K562 (cell line): ENCODE measurements at regions not wholly inside any gene's neighbourhood (a gene's known extent, or its start where the extent isn't known, plus 50 kb on each side); places are given as distances from the start of the nearest gene placed in this dataset.
"Not testable (repeated sequence)": the region's sequence is repeated elsewhere in the genome, so short reads cannot be mapped to it uniquely, and the experiment has no call there.

Experiments used
- ATAC-seq: fragments of 200-7000 bp; cut with Tn5 transposase; 3 replicates; pipeline ENCODE4 v1.9.1; 2020; ENCODE audit warnings: moderate library complexity
- BruUV-seq: library from RNA; stranded (reverse); fragments of 400-500 nt; replicated peaks from 2 replicates; lab custom pipeline; 2021; lab: Mats Ljungman, UMichigan
- CTCF ChIA-PET: fragments of 300-600 bp; formaldehyde crosslinking; extraction: SDS; loops from one replicate; lab custom pipeline; 2021; ENCODE audit warnings: low intra/inter-chr PET ratio; lab: Yijun Ruan, JAX
- POLR2A ChIA-PET: fragments of 300-600, 350-650 bp; sonication (Branson Sonifier 250); formaldehyde crosslinking; extraction: SDS; loops from one replicate; lab custom pipeline; 2021; ENCODE audit warnings: antibody characterized with exemption, inconsistent platforms; lab: Yijun Ruan, JAX
- DNase-seq, 4 experiments: peaks; one replicate each; pipeline versions ENCODE4 v3.0.0 to v3.0.0-alpha.2; 2011 to 2018; ENCODE audit warnings: low spot score in 3 of 4, mixed read lengths in 3 of 4; ENCODE audit errors: extremely low read depth in 1 of 4
- FAIRE-seq: peaks from 2 replicates; lab custom pipeline; 2011; peaks lifted over from hg19 to GRCh38; lab: Jason Lieb, UNC
- H2AFZ ChIP-seq: 2 replicates; pipeline ENCODE4 v1.6.0; 2011; ENCODE audit warnings: low read depth, low read length, control low read depth, inconsistent platforms
- H3K27ac ChIP-seq: fragments of 200-600 bp; 3 replicates; pipeline ENCODE4 v1.8.0; 2011; ENCODE audit warnings: low read depth, mild to moderate bottlenecking, control low read depth, inconsistent platforms, low read length, moderate library complexity, mixed read lengths; ENCODE audit errors: extremely low read depth
- H3K27me3 ChIP-seq, 2 experiments: fragments of 300-600 bp in 1 of 2; 2 replicates in 1 of 2; 3 replicates in 1 of 2; pipeline versions ENCODE4 v1.6.0 to v1.8.0; 2011; ENCODE audit warnings: inconsistent platforms in 2 of 2, low read length in 2 of 2, mild to moderate bottlenecking in 1 of 2, mixed read lengths in 1 of 2, moderate library complexity in 1 of 2; ENCODE audit not compliant: control insufficient read depth in 2 of 2, insufficient read depth in 2 of 2
- H3K36me3 ChIP-seq: fragments of 300-600 bp; 3 replicates; pipeline ENCODE4 v1.8.0; 2011; ENCODE audit warnings: mild to moderate bottlenecking, low read length, inconsistent platforms; ENCODE audit not compliant: control insufficient read depth, insufficient read depth
- H3K4me1 ChIP-seq, 2 experiments: fragments of 200-600 bp in 1 of 2; replicated peaks in 1 of 2; 2 replicates in 1 of 2; 3 replicates in 1 of 2; pipeline versions ENCODE4 v1.5.1 to v1.8.0; 2011; ENCODE audit warnings: inconsistent platforms in 2 of 2, low read length in 2 of 2, mild to moderate bottlenecking in 1 of 2, mixed read lengths in 1 of 2, moderate library complexity in 1 of 2; ENCODE audit not compliant: control insufficient read depth in 2 of 2, insufficient read depth in 2 of 2
- H3K4me2 ChIP-seq: 2 replicates; pipeline ENCODE4 v1.6.1; 2011; ENCODE audit warnings: low read length, control low read depth, inconsistent platforms, mixed read lengths; ENCODE audit not compliant: insufficient read depth
- H3K4me3 ChIP-seq: fragments of 200-600 bp; sonication (generic), shearing (Covaris generic); 2 replicates; pipeline ENCODE4 v1.5.1; 2016; ENCODE audit warnings: control low read depth, inconsistent platforms
- H3K79me2 ChIP-seq: fragments of 200-600 bp; 3 replicates; pipeline ENCODE4 v1.8.0; 2011; ENCODE audit warnings: low read length, inconsistent platforms; ENCODE audit not compliant: control insufficient read depth, insufficient read depth
- H3K9ac ChIP-seq, 2 experiments: 2 replicates each; pipeline versions ENCODE4 v1.6.0 to v1.6.1; 2011; ENCODE audit warnings: low read depth in 2 of 2, low read length in 2 of 2, control low read depth in 1 of 2, inconsistent platforms in 1 of 2, mild to moderate bottlenecking in 1 of 2, mixed read lengths in 1 of 2; ENCODE audit not compliant: insufficient read depth in 1 of 2
- H3K9me1 ChIP-seq: one replicate; pipeline ENCODE4 v1.6.0; 2011; ENCODE audit warnings: inconsistent platforms, mild to moderate bottlenecking, low read length, moderate library complexity; ENCODE audit not compliant: control insufficient read depth, insufficient read depth
- H3K9me3 ChIP-seq: replicated peaks from 2 replicates; pipeline ENCODE4 v1.5.1; 2011; ENCODE audit warnings: low read depth, low read length, inconsistent platforms; ENCODE audit not compliant: control insufficient read depth, insufficient read depth
- H4K20me1 ChIP-seq: replicated peaks from 2 replicates; pipeline ENCODE4 v1.6.1; 2011; ENCODE audit warnings: low read length, inconsistent platforms, mixed read lengths; ENCODE audit not compliant: control insufficient read depth, insufficient read depth
- ATF2 ChIP-seq: sonication (generic); formaldehyde crosslinking; IDR thresholded peaks from 2 replicates; pipeline ENCODE4 v1.8.1; 2022; ENCODE audit warnings: missing genetic modification reagents
- BHLHE40 ChIP-seq: IDR thresholded peaks from 2 replicates; pipeline ENCODE4 v1.6.1; 2011; ENCODE audit warnings: low read length, improper control_type of control experiment
- ETV1 ChIP-seq: fragments of 450-650 bp; conservative IDR thresholded peaks from 2 replicates; pipeline ENCODE4 v1.6.1; 2016; ENCODE audit warnings: missing genetic modification characterization, control low read depth, low read depth, missing compliant biosample characterization
- SMARCA4 ChIP-seq: fragments of 450-650 bp; IDR thresholded peaks from 2 replicates; pipeline ENCODE4 v1.6.1; 2016
- WGBS: fragments of 100-300 bp; shearing (Covaris generic); methylation state at CpG from one replicate; pipeline ENCODE4 v1.1.6; 2016; ENCODE audit warnings: low coverage, mixed read lengths; ENCODE audit not compliant: insufficient coverage; ENCODE audit errors: missing lambda C conversion rate; 5-methylcytosine and 5-hydroxymethylcytosine counted together
- in situ Hi-C: fragments of 300-500 bp; cut with MboI; formaldehyde crosslinking; loops from 4 replicates; pipeline ENCODE4 v1.15.0; 2018; ENCODE audit warnings: inconsistent platforms, mixed read lengths
- intact Hi-C: fragments of 100-400 bp; cut with micrococcal nuclease; formaldehyde crosslinking; loops from 2 replicates; pipeline ENCODE4 v1.14.2; 2022

- TF ChIP-seq ATF2 (CRISPR knock-in tag) (no peak), ETV1 (tag) (peak; percentile 74), SMARCA4 (no peak), BHLHE40 (no peak)
Measured at GRCh38 chr4:189845145-189845846, 95.4 kb upstream of the FRG1 start (continued).

GRCh38 chr4:189846094-189846493 lies 94.6 kb upstream of the FRG1 start:
- CTCF ChIA-PET, intact Hi-C loops: not testable (repeated sequence)

GRCh38 chr4:189846608-189847007 lies 94.1 kb upstream of the FRG1 start:
- WGBS, result 54% methylated on average over 22 of the region's 27 CpGs
- H3K4me2 ChIP-seq, FAIRE-seq, H3K4me3 ChIP-seq, H4K20me1 ChIP-seq, CTCF ChIA-PET, in situ Hi-C loops, BruUV-seq, H3K36me3 ChIP-seq, H3K9ac ChIP-seq, H2AFZ ChIP-seq, H3K9me1 ChIP-seq, POLR2A ChIA-PET, H3K4me1 ChIP-seq, ATAC-seq, DNase-seq, intact Hi-C loops, H3K79me2 ChIP-seq, H3K27ac ChIP-seq, H3K9me3 ChIP-seq: not testable (repeated sequence)
- peaks cover 0 to 10% of the 10 kb centered on the region in 2 experiments; a peak in 1 of 5 replicates for H3K27me3 ChIP-seq

More at GRCh38 chr4:189846094-189846493, 94.6 kb upstream of the FRG1 start:
- H4K20me1 ChIP-seq, H3K9me1 ChIP-seq, H3K9me3 ChIP-seq, in situ Hi-C loops, POLR2A ChIA-PET, DNase-seq, H3K4me3 ChIP-seq, H2AFZ ChIP-seq, H3K36me3 ChIP-seq, H3K27ac ChIP-seq, BruUV-seq, H3K9ac ChIP-seq, H3K4me2 ChIP-seq, ATAC-seq, H3K79me2 ChIP-seq, H3K4me1 ChIP-seq, FAIRE-seq: not testable (repeated sequence)
- peaks cover 0 to 10% of the 10 kb centered on the region in 2 experiments; a peak in 1 of 5 replicates for H3K27me3 ChIP-seq
- WGBS, result 23% methylated on average over 13 of the region's 31 CpGs

GRCh38 chr4:189848672-189849071 lies 92.0 kb upstream of the FRG1 start:
- in situ Hi-C loops, H3K9me3 ChIP-seq, H3K4me2 ChIP-seq, H3K27me3 ChIP-seq, H3K79me2 ChIP-seq, H3K4me1 ChIP-seq, H3K36me3 ChIP-seq, H3K4me3 ChIP-seq, DNase-seq, FAIRE-seq, ATAC-seq, H3K27ac ChIP-seq, BruUV-seq, POLR2A ChIA-PET, H4K20me1 ChIP-seq, CTCF ChIA-PET, H3K9ac ChIP-seq, intact Hi-C loops, H3K9me1 ChIP-seq, H2AFZ ChIP-seq: not testable (repeated sequence)
- WGBS, result 0% methylated on average over 3 of the region's 3 CpGs
